HG02642 (cell line): ENCODE measurements at regions not wholly inside any gene's neighbourhood (a gene's known extent, or its start where the extent isn't known, plus 50 kb on each side); places are given as distances from the start of the nearest gene placed in this dataset.
"Not testable (repeated sequence)": the region's sequence is repeated elsewhere in the genome, so short reads cannot be mapped to it uniquely, and the experiment has no call there.

ENCODE experiments used
- ATAC-seq: cut with Tn5 transposase; IDR thresholded peaks from one replicate; pipeline ENCODE4 v1.9.1; 2021; ENCODE audit warnings: mild to moderate bottlenecking; ENCODE audit not compliant: unreplicated experiment, poor library complexity

DNA sequence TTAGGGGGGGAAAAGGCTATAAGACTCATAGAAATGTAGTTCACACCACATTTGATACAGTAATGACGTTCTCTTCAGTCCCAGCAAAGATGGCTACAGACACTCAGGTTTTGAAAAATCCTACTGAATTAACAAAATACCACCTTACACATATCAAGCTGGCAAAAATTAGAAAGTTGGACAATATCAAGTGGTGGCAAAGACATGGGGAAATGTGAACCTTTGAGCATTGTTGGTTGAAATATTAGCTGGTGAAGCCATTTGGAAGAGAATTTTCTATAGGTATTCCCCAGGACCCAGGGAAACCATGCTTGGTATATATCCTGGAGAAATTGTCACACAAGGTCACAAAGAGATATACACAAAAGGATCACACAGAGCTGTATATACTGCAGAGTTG lies 163.0 kb downstream of the ADSS2 start:
- ATAC-seq = no peak

DNA sequence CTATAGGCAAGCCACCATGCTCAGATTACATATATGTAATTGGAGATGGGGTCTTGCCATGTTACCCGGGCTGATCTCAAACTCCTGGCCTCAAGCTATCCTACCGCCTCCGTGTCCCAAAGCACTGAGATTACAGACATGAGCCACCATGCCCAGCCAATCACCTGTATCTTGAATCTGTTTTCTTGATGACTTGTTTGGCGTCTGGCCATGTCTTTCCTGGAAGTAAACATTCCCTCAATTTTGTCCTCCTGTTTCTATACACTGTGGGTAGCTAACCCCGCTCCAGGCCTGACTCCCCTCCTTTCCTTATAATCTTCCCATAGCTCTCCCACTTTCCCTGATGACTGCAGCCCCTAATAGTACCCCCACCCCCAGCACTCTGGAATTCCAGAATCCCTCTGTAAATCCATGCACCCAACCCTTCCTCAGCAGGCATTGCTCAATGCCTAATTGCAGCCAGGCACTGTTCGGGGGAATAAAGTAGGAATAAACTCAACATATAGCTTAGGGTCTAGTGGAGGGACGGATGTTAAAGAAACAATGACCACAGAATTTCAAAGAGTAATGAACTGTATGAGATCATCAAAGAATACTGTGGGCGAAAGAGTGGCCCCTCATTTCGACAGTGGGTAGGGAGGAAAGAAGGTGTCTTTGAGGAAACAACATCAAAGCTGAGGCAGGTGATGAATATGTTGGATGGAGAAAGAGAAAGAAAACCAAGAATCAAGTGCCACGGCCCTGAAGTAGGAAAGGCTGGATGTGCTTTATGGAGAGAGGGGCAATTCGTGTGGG lies 161.5 kb downstream of the ADSS2 start:
- no peak for ATAC-seq

DNA sequence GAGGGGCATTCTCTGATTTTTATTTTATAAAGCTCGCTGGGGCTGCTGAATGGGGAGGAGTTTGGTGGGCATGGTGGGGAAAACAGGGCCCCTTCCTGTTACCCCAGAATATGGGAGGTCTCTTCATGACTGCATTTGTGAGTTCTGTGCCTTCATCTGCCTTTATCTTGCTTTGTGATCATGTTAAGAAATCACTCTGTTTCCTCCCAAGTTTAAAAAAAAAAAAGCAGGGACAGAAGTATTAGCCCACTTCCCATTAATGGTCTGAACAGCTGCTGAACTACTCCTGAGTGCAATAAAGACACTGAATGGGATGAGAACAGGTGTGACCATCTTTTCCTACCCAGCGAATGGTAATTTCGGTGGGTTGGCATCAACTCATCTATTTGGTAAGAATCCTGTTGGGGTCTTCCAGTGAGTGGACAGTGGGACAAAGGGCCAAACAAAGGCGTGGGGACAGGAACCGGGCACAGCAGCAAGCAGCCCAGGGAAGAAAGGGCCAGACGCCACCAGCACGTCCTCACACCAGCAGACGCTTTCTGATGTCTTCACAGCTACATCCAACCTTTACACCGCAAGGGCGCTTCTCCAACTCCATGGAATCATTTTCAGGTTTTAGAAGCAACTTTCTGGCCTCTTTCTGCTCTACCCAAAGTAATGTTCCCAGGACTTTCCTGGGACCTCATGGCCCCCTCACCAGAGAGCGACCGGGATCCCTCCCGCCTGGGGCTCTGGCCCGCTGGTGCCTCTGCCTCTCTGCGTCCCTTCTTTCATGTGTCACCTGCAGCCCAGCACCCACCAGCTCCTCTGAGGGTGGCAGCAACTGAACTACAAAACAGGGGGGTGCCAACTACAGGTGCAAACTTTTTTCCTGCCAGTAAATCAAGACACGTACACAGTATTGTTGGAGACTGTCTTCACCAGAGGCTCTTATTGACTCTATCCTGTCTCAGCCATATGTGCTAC lies 160.2 kb downstream of the ADSS2 start:
- ATAC-seq = no peak

- ATAC-seq = no peak
Measured at GRCh38 chr1:244294599-244295224, 157.0 kb downstream of the ADSS2 start.

- no peak for ATAC-seq
Measured at GRCh38 chr1:244296003-244296402, 155.7 kb downstream of the ADSS2 start.

DNA sequence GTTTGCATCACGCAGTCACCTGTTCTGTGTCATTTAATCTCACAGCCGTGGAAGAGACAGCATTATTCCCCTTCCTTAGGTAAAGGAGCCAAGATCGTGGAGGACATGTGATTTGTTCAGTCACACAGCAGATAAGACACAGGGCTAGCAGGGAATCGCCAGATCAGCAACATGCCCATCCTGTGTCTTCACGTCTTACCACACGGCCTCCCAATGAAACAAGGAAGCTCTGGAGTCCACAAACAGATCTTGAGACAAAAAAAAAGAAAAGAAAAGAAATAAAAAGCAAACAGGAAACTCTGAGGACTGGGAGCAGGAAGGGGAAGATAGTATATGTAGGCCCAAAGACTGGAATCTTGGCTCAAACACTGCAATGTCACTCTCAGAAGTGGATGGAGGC lies 155.3 kb downstream of the ADSS2 start:
- no peak for ATAC-seq

DNA sequence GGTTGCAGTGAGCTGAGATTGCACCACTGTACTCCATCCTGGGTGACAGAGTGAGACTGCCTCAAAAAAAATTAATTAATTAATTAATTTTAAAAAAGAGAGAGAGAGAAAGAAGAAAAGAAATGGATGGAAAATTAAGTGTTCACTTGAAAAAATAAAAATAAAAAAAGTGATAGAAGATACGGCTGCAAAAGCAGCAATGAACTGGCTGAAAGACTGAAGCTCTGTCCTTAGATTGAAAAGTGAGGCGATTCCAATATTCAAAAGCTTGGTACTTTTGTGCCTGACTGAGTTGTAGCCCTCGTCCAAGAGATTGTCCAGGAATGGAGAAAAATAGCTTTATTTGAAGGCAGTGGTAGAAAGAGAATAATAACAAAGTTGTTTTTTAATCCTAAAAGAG lies 154.6 kb downstream of the ADSS2 start:
- no peak for ATAC-seq

DNA sequence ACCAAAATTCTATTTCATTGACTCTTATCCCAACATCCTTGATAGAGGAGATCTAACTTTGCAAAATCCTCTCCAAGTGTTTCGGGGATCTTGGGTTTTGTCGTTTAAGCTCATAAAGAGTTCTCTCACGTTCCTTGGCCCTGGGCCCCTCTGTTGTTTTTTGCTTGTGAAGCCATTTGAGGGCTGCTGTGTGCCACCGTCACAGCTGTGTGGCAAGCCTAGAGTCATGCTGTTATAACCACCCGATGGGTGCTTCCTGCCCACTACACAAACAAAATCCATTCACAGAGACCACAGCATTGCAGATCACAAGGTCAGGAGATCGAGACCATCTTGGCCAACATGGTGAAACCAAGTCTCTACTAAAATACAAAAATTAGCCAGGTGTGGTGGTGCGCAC lies 154.1 kb downstream of the ADSS2 start:
- ATAC-seq = no peak

DNA sequence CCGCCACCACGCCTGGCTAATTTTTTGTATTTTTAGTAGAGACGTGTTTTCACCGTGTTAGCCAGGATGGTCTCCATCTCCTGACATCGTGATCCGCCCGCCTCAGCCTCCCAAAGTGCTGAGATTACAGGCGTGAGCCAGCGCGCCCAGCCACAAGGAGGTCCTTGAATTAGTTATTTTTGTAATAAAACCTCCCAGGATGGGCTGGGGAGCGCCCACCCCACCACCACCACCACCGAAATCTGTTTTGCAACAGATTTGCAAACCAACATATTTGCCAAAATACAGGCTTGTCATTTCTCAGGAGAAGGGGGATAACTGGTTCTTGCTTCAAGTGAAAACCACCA lies 151.7 kb downstream of the ADSS2 start:
- not testable (repeated sequence) for ATAC-seq

- ATAC-seq = no peak
Measured at GRCh38 chr1:244301595-244302130, 150.0 kb downstream of the ADSS2 start.

DNA sequence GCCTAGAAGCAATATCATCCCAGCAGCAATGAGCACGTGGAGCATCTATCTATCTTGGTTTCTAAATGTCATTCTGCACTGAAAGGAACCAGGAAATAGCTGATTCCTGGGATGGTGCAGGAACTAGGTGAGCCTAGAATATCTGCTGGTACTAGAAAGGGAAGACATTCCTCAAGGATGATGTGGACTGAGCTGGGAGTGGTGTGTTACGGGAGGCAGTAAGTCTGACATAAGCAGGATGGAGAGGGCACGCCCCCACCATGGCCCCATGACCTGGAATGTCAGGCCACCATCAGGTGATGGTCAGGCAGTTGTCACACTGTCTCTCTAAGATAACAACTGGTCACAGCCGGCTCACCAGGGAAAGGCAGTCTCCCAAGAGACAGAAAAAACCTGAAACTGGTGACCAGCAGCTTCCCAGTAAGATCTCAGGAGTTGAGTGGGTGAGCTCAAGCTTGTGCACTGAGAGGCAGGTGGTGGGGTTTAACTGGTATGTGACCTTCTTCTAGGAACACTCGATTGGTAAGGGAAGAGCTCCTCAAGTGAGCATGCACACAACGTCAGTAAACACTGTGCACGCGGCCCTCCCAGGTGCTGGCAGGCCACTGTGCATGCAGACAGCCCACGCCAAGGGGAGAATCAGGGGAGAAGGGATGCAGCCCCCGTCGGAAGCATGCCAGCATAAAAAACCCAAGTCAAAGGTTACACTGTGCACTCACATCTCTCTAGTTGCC lies 148.7 kb downstream of the ADSS2 start:
- no peak for ATAC-seq

DNA sequence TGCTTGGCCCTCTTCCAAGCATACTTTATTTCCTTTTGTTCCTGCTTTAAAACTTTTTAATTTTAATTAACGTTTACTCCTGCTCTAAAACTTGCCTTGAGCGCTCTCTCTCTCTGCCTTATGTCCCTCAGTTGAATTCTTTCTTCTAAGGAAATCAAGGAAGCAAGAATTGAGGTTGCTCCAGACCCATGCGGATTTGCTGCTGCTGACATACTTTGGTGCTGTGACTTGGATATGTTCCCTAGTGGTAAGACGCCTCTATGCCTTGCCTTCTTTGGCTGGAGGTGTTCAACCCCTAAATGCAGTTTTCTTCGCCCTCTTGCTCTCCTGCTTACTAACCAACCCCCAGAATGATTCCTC lies 148.1 kb downstream of the ADSS2 start:
- ATAC-seq = no peak

GRCh38 chr1:244304156-244304555 lies 147.6 kb downstream of the ADSS2 start:
- ATAC-seq = no peak

DNA sequence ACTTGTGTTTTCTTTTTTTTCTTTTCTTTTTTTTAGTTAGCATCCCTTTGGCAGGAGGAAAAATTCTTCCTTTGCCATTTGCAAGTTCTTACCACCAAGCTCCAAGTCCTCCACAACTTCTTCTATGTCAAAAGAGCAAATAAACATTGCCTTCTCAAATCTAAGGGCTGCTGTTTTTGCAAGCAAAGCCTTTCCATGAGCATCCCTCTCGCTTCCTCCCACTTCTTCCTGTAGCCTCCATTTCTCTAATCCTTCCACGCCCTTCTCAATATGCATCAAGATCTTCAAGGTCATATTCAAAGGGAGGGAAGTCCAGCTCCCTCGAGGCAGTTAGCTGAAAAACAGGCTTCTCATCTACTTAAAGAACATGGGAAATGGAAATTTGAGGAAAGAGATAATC lies 147.1 kb downstream of the ADSS2 start:
- no peak for ATAC-seq

DNA sequence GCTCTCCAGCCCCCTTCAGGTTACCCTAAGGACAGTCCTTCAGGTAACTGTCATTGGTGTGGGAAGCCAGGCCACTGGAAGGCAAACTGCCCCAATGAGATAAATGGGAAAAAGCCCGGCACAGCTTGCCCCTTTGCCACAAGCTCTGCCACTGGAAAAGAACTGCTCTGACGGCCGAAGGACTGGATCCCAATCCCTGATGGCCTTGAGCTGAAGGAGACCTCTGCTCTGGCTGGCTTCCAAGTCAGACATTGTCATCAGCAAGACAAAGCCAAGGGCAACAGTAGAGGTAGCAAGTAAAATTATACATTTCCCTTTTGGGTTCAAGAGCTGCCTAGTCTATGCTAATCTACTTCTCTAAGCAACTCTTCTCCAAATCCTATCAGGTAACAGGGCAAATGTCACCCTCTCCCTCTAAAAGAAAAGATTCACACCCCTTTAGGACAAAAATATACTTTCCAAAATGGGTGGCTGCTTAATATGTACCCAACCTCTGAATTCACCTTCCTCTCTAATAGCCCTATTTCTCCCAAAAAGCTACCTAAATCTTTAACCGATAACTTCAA lies 145.8 kb downstream of the ADSS2 start:
- no peak for ATAC-seq

- ATAC-seq = no peak
Measured at GRCh38 chr1:244306544-244306943, 145.2 kb downstream of the ADSS2 start.

- ATAC-seq = not testable (repeated sequence)
Measured at GRCh38 chr1:244309191-244309590, 142.5 kb downstream of the ADSS2 start.

DNA sequence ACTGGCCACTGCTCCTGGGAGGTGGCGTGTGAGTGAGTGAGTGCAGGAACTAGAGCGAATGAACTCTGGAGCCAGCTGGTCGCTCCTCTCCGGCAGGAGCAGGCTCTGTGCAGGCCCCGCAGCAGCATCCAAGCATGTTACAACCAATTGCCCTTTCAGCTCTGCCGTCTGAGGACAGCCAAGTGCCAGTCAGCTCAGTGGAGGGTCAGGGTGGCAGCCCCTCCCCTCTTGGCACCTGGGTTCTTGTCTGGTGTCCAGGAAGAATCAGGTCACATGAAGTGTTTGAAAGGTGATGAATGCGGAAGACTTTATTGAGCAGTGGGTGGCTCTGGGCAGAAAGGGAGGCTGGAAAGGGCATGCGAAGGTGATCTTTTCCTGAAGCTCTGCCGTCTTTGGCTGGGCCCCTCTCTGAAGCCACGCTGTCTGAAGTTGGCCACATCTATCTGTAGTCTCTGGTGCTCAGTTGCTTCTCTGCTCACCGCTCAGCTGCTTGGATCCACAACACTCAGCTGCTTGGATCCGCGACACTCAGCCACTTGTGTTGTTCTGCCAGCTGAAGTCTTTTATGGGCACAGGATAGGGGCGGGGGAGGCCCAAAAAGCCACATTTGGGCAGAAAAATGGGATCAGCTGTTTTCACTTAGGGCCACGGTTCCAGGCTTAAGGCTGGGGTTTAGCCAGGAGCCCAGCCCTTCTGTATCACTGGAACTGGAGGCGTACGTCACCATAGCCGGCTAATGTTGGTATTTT lies 139.8 kb downstream of the ADSS2 start:
- ATAC-seq = no peak

GRCh38 chr1:244313346-244313745 lies 138.4 kb downstream of the ADSS2 start:
- ATAC-seq = no peak
